Stimulated activated CD4-positive, alpha-beta T cell treated with anti-CD3 and anti-CD28 coated beads, Interleukin-2, amount 100 ng/mL, for 4 hours (primary cell): ENCODE measurements at regions not wholly inside any gene's neighbourhood (a gene's known extent, or its start where the extent isn't known, plus 50 kb on each side); places are given as distances from the start of the nearest gene placed in this dataset.

ENCODE experiments used
- DNase-seq: peaks from one replicate; pipeline ENCODE4 v3.0.0-alpha.2; 2020; ENCODE audit warnings: low read depth

- DNase-seq, result no peak
Measured at GRCh38 chr6:167776906-167777627, 49.6 kb upstream of the AFDN start.
